ENCODE measurements at regions not wholly inside any gene's neighbourhood (a gene's known extent, or its start where the extent isn't known, plus 50 kb on each side); places are given as distances from the start of the nearest gene placed in this dataset.

DNA sequence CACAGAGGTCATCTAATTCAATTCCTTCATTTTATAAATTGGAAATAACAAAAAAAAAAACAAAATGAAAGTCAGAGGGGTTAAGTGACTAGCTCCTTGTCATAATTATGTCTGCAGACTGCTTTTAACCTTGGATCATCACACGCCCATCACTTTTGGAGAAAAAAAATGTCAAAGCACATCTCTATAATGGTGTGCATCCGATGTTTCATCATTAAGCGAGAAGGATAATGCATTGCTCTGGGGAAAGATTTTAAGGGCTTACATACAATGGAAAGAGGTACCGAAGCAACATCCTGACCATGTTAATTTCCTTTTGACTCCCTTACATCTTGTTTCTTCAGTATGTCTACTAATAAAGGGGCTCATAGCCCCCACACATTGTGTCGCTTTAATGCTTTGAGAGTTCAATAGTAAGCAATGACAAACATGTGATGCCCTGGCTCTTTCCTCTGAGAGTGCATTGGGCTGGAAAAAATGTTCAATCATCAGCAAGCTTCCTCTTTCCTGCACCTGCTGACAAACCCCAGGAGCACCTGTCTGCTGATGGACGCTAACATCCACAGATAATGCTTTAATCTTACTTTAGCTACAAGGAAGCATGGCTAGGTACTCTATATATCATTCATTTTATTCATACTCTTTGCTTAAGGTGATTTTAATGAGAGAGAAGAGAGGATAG, 242.2 kb downstream of the SMARCA2 start:
- Histone ChIP-seq H3K4me3 (ENCODE audit: low read depth, low read length) (no peak overlapping the region), H3K27me3 (ENCODE audit: control insufficient read depth, insufficient read depth, low read length) (no peaks in the 10 kb centered on the region), H3K36me3 (ENCODE audit: control insufficient read depth, insufficient read depth, low read length) (no peaks in the 10 kb centered on the region)
- FAIRE-seq = no peak
- DNase-seq (ENCODE audit: low read depth) = no peak
- TF ChIP-seq, protein P1, sequence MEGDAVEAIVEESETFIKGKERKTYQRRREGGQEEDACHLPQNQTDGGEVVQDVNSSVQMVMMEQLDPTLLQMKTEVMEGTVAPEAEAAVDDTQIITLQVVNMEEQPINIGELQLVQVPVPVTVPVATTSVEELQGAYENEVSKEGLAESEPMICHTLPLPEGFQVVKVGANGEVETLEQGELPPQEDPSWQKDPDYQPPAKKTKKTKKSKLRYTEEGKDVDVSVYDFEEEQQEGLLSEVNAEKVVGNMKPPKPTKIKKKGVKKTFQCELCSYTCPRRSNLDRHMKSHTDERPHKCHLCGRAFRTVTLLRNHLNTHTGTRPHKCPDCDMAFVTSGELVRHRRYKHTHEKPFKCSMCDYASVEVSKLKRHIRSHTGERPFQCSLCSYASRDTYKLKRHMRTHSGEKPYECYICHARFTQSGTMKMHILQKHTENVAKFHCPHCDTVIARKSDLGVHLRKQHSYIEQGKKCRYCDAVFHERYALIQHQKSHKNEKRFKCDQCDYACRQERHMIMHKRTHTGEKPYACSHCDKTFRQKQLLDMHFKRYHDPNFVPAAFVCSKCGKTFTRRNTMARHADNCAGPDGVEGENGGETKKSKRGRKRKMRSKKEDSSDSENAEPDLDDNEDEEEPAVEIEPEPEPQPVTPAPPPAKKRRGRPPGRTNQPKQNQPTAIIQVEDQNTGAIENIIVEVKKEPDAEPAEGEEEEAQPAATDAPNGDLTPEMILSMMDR (IDR thresholded peaks at IDR 0.05; ENCODE audit: insufficient read depth, low read length, severe bottlenecking) = no peak

DNA sequence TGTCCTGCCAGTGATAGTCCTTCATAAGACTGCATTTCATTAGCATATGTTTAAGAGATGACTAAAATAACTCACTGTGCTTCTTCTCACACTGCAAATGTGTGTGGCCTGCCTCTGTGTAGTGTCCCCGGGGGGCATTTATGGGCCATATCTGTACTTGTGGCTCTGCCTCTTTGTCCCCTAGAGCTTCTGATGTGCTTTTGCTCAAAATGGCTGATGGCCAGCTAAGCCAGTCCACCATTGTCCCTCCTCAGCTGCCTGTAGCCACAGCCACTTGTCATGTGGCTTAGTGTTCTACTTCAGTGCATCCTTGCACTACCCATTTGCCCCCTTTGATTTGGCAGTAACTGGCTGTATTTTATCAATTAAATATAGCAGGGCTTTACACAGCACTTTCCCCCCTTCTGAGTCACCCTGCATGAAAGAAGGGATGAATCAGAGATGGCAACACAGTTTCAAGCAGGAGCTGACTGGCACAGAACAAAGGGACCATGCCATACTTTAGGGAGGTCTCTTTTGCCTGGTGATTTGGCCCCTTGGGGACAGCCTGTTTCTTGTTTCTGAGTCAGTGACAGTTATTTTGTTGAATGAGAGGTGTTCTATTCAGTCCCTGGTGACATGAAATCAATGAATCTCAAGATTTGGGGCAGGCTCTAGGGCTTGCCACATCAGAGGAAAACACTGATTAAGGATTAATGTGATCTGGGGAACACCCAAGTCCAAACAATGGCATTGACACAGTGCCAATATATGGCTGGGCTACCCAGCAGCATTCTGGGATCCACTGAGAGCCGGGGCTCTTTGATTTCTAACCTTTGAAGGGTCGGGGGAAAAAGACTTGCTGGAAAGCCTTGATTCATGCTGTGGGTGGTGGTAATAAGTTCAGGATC, 245.5 kb downstream of the SMARCA2 start:
- no peak for FAIRE-seq
- DNase-seq (ENCODE audit: low read depth) = peak; percentile 89

DNA sequence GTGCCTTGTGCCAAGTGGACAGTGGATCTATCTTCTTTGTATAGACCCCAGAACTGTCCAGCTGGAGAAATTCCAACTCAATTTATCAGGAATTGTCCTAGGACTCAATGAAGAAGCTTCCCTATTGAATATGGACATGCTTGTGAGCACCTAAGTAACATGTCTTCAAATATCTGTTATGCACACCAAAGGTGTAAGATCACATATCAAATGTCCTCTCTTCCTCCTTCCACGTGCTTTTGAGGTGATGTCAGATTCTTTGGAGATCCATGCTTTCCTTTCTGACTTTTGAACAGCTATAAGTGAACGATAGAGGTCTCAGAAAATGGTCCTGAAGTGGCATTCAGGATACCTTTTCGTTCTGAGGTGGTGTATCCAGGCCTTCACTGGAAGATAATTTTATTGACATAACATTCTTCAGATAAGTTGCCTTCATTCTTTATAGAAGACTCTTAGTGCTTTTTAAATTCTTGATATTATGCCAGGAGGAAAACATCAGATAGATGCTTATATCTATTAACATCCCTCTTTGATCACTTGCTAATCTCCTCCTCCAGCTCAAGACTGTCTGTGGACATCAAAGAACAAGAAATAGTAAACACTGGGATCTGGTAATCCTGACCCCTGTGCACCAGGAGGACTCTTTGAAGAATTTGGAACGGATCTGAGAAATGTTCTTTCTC, 246.4 kb downstream of the SMARCA2 start:
- TF ChIP-seq, protein P1 (IDR thresholded peaks at IDR 0.05; ENCODE audit: insufficient read depth, low read length, severe bottlenecking) = no peak
- no peak overlapping the region for H3K4me3 ChIP-seq (ENCODE audit: low read depth, low read length)
- H3K36me3 ChIP-seq (ENCODE audit: control insufficient read depth, insufficient read depth, low read length) = no peaks in the 10 kb centered on the region
- DNase-seq (ENCODE audit: low read depth) = peak; percentile 52
- no peak for FAIRE-seq
- H3K27me3 ChIP-seq (ENCODE audit: control insufficient read depth, insufficient read depth, low read length) = no peaks in the 10 kb centered on the region

More for the DNA sequence above, 245.5 kb downstream of the SMARCA2 start:
- Histone ChIP-seq H3K27me3 (ENCODE audit: control insufficient read depth, insufficient read depth, low read length) (no peaks in the 10 kb centered on the region), H3K36me3 (ENCODE audit: control insufficient read depth, insufficient read depth, low read length) (no peaks in the 10 kb centered on the region), H3K4me3 (ENCODE audit: low read depth, low read length) (no peak overlapping the region)
- TF ChIP-seq, protein P1 (IDR thresholded peaks at IDR 0.05; ENCODE audit: insufficient read depth, low read length, severe bottlenecking) = no peak

DNA sequence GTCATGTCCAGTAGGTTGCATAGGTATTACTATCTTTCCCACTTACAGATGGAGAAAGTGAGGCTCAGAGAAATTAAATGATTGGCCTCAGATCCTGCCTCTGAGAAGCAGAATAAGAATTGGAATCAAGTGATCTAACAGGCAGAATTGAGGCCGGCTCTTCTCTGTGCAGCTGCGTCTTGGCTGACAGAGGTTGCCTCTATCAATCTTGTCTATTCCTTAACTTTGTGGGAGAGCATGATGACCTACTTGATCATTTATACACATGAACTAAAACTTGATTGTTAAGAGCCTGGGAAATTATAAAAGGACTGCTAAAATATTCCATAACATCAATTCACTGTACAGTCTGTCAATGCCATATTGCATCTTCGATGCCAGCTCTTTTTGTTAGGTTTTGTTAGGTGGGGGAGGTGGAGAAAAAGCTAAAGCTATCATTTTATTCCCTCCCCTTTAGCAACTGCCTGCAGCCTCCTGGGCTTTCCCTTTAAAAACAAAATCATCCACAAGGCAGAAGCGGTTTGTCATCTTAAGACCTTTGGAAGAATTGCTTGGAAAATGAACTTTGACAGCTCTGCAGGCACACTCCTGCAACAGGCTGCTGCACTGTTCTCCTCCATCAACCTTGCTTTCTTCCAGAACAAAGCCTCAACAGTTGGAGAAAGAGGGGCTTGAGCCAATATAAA, 247.4 kb downstream of the SMARCA2 start:
- TF ChIP-seq, protein P1 (IDR thresholded peaks at IDR 0.05; ENCODE audit: insufficient read depth, low read length, severe bottlenecking) = no peak
- DNase-seq (ENCODE audit: low read depth) (no peak), FAIRE-seq (no peak)
- no peaks in the 10 kb centered on the region for H3K36me3 ChIP-seq (ENCODE audit: control insufficient read depth, insufficient read depth, low read length)
- no peaks in the 10 kb centered on the region for H3K27me3 ChIP-seq (ENCODE audit: control insufficient read depth, insufficient read depth, low read length)
- no peak overlapping the region for H3K4me3 ChIP-seq (ENCODE audit: low read depth, low read length)

DNA sequence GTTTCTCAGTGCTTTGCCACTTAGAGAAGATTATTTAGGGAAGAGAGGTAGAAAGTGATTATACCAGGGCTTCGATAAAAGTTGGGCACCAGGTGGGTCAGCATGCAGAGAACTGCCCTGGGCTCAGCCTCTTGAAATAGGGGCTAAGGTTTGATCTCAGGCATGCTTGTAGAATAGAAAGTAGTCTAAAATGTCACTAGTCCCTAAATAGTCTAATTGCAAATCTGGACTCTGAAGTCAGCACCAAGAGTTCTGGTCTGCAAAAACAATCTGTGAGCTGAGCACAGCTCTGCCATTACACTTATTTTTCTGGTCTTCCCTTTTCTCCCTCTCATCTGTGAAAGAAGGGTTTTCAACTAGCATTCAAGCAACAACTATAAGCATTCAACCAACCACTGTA, 248.0 kb downstream of the SMARCA2 start:
- Histone ChIP-seq H3K36me3 (ENCODE audit: control insufficient read depth, insufficient read depth, low read length) (no peaks in the 10 kb centered on the region), H3K4me3 (ENCODE audit: low read depth, low read length) (no peak overlapping the region), H3K27me3 (ENCODE audit: control insufficient read depth, insufficient read depth, low read length) (no peaks in the 10 kb centered on the region)
- DNase-seq (ENCODE audit: low read depth) (no peak), FAIRE-seq (no peak)
- TF ChIP-seq, protein P1 (IDR thresholded peaks at IDR 0.05; ENCODE audit: insufficient read depth, low read length, severe bottlenecking) = no peak
